PFSK-1 (cell line): ENCODE measurements at regions not wholly inside any gene's neighbourhood (a gene's known extent, or its start where the extent isn't known, plus 50 kb on each side); places are given as distances from the start of the nearest gene placed in this dataset.

Source experiments
- FOXP2 ChIP-seq: optimal IDR thresholded peaks from 2 replicates; pipeline ENCODE3; 2011; ENCODE audit warnings: borderline replicate concordance, control low read depth, inconsistent platforms; ENCODE audit not compliant: insufficient read depth; ENCODE audit errors: extremely low read length, extremely low read depth
- POLR2AphosphoS5 ChIP-seq: IDR thresholded peaks from 2 replicates; pipeline ENCODE4 v1.6.1; 2012; ENCODE audit warnings: low read depth, mild to moderate bottlenecking, control low read depth, low read length, moderate library complexity
- REST ChIP-seq, 2 experiments: IDR thresholded peaks; 2 replicates each; pipeline versions ENCODE4 v1.6.1 to v1.8.0; 2011 to 2012; ENCODE audit warnings: low read depth in 2 of 2, low read length in 2 of 2, control low read depth in 1 of 2, inconsistent platforms in 1 of 2, mild to moderate bottlenecking in 1 of 2, moderate library complexity in 1 of 2; ENCODE audit not compliant: insufficient read depth in 1 of 2
- SIN3A ChIP-seq: IDR thresholded peaks from 2 replicates; pipeline ENCODE4 v1.6.1; 2012; ENCODE audit warnings: mild to moderate bottlenecking, low read length, moderate library complexity, borderline replicate concordance; ENCODE audit not compliant: insufficient read depth
- TAF1 ChIP-seq: IDR thresholded peaks from 2 replicates; pipeline ENCODE4 v1.6.1; 2012; ENCODE audit warnings: low read length, control low read depth, borderline replicate concordance; ENCODE audit not compliant: insufficient read depth

GRCh38 chr4:129514852-129515251 is 418.9 kb downstream of the C4orf33 start:
- no peak for TF ChIP-seq REST (IDR thresholded peaks at IDR 0.05; ENCODE audit: insufficient read depth in 1 of 2, low read depth in 2 of 2, low read length in 2 of 2)
- no peak for TF ChIP-seq SIN3A
- TF ChIP-seq TAF1 = no peak
- no peak for TF ChIP-seq POLR2AphosphoS5
- TF ChIP-seq FOXP2 = no peak

GRCh38 chr4:129515356-129515755 is 419.4 kb downstream of the C4orf33 start:
- TF ChIP-seq TAF1 = no peak
- no peak for TF ChIP-seq REST (IDR thresholded peaks at IDR 0.05; ENCODE audit: insufficient read depth in 1 of 2, low read depth in 2 of 2, low read length in 2 of 2)
- no peak for TF ChIP-seq FOXP2
- no peak for TF ChIP-seq SIN3A
- TF ChIP-seq POLR2AphosphoS5 = no peak

GRCh38 chr4:129526812-129527211 is 430.9 kb downstream of the C4orf33 start:
- no peak for TF ChIP-seq FOXP2
- no peak for TF ChIP-seq SIN3A
- no peak for TF ChIP-seq POLR2AphosphoS5
- TF ChIP-seq REST (IDR thresholded peaks at IDR 0.05; ENCODE audit: insufficient read depth in 1 of 2, low read depth in 2 of 2, low read length in 2 of 2) = no peak
- TF ChIP-seq TAF1 = no peak

GRCh38 chr4:129531253-129531652 is 435.3 kb downstream of the C4orf33 start:
- no peak for TF ChIP-seq POLR2AphosphoS5
- TF ChIP-seq SIN3A = no peak
- no peak for TF ChIP-seq TAF1
- no peak for TF ChIP-seq FOXP2
- no peak for TF ChIP-seq REST (IDR thresholded peaks at IDR 0.05; ENCODE audit: insufficient read depth in 1 of 2, low read depth in 2 of 2, low read length in 2 of 2)

- TF ChIP-seq REST (IDR thresholded peaks at IDR 0.05; ENCODE audit: insufficient read depth in 1 of 2, low read depth in 2 of 2, low read length in 2 of 2) (no peak), SIN3A (no peak), TAF1 (no peak), FOXP2 (no peak), POLR2AphosphoS5 (no peak)
These were observed 436.6 kb downstream of the C4orf33 start for GRCh38 chr4:129532573-129532972.
